ENCODE measurements at regions not wholly inside any gene's neighbourhood (a gene's known extent, or its start where the extent isn't known, plus 50 kb on each side); places are given as distances from the start of the nearest gene placed in this dataset.
A peak's percentile ranks its signal among the peaks of the same experiment; 100 is the strongest.
"Not testable (repeated sequence)": the region's sequence is repeated elsewhere in the genome, so short reads cannot be mapped to it uniquely, and the experiment has no call there.

DNA sequence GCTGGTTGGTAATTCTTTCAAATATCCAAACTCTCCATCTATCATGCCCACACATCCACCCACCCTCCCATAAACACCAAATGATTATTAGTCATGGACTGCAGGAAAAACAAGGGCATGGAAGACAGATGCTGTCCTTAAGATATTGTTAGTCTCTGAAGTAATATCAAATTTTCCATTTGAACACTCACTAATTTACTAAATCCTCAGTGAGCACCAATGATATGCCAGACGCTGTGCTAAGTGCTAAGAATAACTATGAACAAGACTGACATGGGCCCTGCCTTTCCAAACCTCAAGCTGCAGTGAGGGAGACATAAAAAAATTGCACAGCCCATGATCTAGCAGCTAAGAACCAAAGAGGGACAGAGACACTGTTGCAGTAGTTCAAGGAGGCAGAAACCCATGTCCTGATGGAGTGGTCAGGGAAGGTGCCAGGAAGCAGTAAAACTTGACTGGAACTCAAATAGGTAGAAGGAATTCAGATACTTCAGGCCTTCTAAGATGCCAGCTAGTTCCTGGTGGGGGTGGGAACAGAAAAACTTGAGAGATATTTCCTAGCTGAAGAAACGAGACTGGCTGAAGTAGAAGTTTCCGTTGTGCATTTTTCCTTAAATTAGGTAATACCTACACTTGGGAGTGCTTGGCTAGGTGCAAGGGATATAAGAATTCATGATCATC, 182.1 kb downstream of the OSR1 start:
- H3K27me3 ChIP-seq: no peaks in the 10 kb centered on the region
- H3K27ac ChIP-seq: no peak overlapping the region
- DNase-seq: peak in 1 of 2 donors; percentile 29
- no peaks in the 10 kb centered on the region for H3K36me3 ChIP-seq
- H3K9me3 ChIP-seq: peaks cover 0 to 3% (median 0%) of the 10 kb centered on the region in 4 donors
- no peak for TF ChIP-seq POLR2A (IDR thresholded peaks at IDR 0.05)
- TF ChIP-seq, protein P1, sequence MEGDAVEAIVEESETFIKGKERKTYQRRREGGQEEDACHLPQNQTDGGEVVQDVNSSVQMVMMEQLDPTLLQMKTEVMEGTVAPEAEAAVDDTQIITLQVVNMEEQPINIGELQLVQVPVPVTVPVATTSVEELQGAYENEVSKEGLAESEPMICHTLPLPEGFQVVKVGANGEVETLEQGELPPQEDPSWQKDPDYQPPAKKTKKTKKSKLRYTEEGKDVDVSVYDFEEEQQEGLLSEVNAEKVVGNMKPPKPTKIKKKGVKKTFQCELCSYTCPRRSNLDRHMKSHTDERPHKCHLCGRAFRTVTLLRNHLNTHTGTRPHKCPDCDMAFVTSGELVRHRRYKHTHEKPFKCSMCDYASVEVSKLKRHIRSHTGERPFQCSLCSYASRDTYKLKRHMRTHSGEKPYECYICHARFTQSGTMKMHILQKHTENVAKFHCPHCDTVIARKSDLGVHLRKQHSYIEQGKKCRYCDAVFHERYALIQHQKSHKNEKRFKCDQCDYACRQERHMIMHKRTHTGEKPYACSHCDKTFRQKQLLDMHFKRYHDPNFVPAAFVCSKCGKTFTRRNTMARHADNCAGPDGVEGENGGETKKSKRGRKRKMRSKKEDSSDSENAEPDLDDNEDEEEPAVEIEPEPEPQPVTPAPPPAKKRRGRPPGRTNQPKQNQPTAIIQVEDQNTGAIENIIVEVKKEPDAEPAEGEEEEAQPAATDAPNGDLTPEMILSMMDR (IDR thresholded peaks at IDR 0.05): no peak
- TF ChIP-seq EP300 (IDR thresholded peaks at IDR 0.05): no peak
- TF ChIP-seq POLR2AphosphoS5 (IDR thresholded peaks at IDR 0.05): no peak
- 72 to 80% methylated on average over 3 of the region's 3 CpGs for WGBS, 2 donors
- H3K4me1 ChIP-seq: no peaks in the 10 kb centered on the region
- no peak for ATAC-seq (ENCODE audit: low FRiP score in 2 of 2)
- H3K4me3 ChIP-seq: no peak overlapping the region

DNA sequence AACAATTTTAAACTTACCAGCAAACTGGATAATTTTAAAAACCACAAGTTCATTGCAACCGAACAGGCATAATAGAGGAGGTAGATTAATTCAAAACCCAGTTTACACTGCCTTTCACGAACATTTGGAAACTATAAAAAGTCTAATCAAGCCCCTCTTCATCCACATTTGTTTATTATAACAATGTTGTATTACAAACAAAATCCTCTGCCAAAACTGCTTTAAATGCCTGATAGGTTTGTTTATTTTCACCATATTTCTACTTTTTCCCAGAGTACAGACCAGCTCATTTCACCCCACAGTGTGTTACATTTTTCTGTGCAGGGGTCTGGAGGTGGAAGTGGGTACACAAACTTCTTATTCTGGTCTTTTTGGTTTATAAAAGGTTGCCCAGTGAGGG, 184.2 kb downstream of the OSR1 start:
- 60 to 61% methylated on average over 2 of the region's 2 CpGs for WGBS, 2 donors
- DNase-seq: no peak

DNA sequence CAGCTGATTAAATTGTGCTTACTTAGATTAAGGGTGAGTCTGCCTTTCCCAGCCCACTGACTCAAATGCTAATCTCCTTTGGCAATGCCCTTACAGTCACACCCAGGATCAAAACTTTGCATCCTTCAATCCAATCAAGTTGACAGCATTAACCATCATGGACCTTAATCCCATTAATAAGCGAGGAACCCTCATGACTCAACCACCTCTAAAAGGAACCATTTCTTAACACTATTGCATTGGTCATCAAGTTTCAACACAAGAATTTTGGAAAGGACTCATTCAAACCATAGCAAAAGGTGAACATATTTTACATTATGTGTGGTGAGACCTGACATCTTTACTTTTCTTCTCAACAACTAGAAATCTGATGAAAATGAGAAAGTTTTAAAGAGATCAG, 187.0 kb downstream of the OSR1 start:
- DNase-seq (no peak), ATAC-seq (ENCODE audit: low FRiP score in 2 of 2) (no peak)
- TF ChIP-seq EP300 (IDR thresholded peaks at IDR 0.05): no peak
- TF ChIP-seq, protein P1 (IDR thresholded peaks at IDR 0.05): no peak
- TF ChIP-seq POLR2A (IDR thresholded peaks at IDR 0.05): no peak
- TF ChIP-seq POLR2AphosphoS5 (IDR thresholded peaks at IDR 0.05): no peak
- H3K27me3 ChIP-seq: no peaks in the 10 kb centered on the region
- 96 to 100% methylated on average over 1 of the region's 1 CpG for WGBS, 2 donors
- H3K27ac ChIP-seq: no peak overlapping the region
- no peaks in the 10 kb centered on the region for H3K9me3 ChIP-seq
- no peak overlapping the region for H3K4me3 ChIP-seq
- no peaks in the 10 kb centered on the region for H3K4me1 ChIP-seq
- H3K36me3 ChIP-seq: no peaks in the 10 kb centered on the region

More for the DNA sequence above, 184.2 kb downstream of the OSR1 start:
- Histone ChIP-seq H3K36me3 (no peaks in the 10 kb centered on the region), H3K27me3 (no peaks in the 10 kb centered on the region), H3K4me1 (no peaks in the 10 kb centered on the region), H3K4me3 (no peak overlapping the region), H3K9me3 (no peaks in the 10 kb centered on the region), H3K27ac (no peak overlapping the region)
- no peak for TF ChIP-seq EP300 (IDR thresholded peaks at IDR 0.05)
- TF ChIP-seq POLR2AphosphoS5 (IDR thresholded peaks at IDR 0.05): no peak
- TF ChIP-seq POLR2A (IDR thresholded peaks at IDR 0.05): no peak
- no peak for ATAC-seq (ENCODE audit: low FRiP score in 2 of 2)

DNA sequence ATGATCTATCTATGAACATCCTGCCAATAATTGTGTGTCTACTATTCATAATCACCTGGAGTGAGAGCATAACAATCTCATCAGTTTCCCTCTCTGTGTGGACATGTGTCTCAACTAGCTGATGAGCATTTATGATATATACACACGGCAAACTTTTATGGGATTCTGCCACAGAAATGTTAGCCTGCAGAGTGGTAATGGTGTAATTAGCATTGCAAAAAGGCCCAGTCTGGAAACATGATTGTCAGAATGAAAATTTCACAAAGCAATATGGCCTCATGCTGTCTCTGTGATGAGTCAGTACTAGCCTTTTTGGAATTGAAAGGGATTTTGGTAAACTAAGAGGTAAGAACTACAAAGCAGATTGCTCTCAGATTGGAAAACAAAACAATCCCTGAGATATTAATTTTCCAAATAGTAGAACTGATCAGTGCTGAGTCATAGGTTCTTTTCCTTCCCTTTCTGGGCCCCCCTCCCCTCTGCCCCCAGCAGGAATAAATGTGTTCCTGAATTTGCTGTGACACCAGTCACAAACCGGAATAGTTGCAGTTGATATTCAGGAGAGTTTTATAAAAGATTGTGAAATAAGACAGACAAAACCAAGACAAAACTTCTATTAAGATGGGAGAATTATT, 189.2 kb downstream of the OSR1 start:
- DNase-seq (no peak), ATAC-seq (ENCODE audit: low FRiP score in 2 of 2) (no peak)
- 87 to 88% methylated on average over 2 of the region's 2 CpGs for WGBS, 2 donors
- Histone ChIP-seq H3K4me1 (no peaks in the 10 kb centered on the region), H3K36me3 (no peaks in the 10 kb centered on the region), H3K4me3 (no peak overlapping the region), H3K27ac (no peak overlapping the region), H3K9me3 (no peaks in the 10 kb centered on the region), H3K27me3 (no peaks in the 10 kb centered on the region)
- TF ChIP-seq, protein P1 (IDR thresholded peaks at IDR 0.05): no peak
- TF ChIP-seq POLR2A (IDR thresholded peaks at IDR 0.05) (no peak), EP300 (IDR thresholded peaks at IDR 0.05) (no peak), POLR2AphosphoS5 (IDR thresholded peaks at IDR 0.05) (no peak)

DNA sequence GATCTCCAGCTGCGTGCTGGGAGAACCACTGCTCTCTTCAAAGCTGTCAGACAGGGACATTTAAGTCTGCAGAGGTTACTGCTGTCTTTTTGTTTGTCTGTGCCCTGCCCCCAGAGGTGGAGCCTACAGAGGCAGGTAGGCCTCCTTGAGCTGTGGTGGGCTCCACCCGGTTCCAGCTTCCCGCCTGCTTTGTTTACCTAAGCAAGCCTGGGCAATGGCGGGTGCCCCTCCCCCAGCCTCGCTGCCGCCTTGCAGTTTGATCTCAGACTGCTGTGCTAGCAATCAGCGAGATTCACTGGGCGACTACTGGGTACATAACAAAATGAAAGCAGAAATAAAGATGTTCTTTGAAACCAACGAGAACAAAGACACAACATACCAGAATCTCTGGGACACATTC, 194.3 kb downstream of the OSR1 start:
- not testable (repeated sequence) for H3K4me1 ChIP-seq; H3K27me3 ChIP-seq; DNase-seq; ATAC-seq (ENCODE audit: low FRiP score in 2 of 2); H3K27ac ChIP-seq; H3K4me3 ChIP-seq; H3K36me3 ChIP-seq; H3K9me3 ChIP-seq
- 60 to 65% methylated on average over 6 to 9 of the region's 9 CpGs for WGBS, 2 donors

DNA sequence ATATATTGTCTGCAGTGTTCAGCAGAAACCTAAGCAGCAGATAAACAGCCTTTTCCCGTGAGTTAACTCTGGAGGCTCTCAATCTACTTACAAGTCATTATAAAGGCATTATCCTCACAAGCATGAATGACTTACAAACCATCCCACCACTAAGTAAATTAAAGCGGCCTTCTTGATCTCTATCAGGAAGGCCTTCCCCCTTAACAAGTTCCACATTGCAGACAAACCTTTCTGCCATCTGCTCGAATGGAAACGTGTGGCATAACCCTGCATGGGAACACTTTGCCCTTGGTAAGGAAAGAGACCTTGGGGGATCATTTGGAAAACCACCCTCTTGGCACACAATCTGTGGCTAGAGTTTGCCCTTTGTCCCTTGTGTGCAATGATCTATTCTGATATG, 199.5 kb downstream of the OSR1 start:
- 73 to 75% methylated on average over 4 of the region's 4 CpGs for WGBS, 2 donors

More for the DNA sequence above, 199.5 kb downstream of the OSR1 start:
- Histone ChIP-seq H3K27ac (no peak overlapping the region), H3K4me1 (no peaks in the 10 kb centered on the region), H3K9me3 (no peaks in the 10 kb centered on the region), H3K27me3 (no peaks in the 10 kb centered on the region), H3K4me3 (no peak overlapping the region), H3K36me3 (no peaks in the 10 kb centered on the region)
- no peak for DNase-seq
- ATAC-seq (ENCODE audit: low FRiP score in 2 of 2): no peak
- no peak for TF ChIP-seq EP300 (IDR thresholded peaks at IDR 0.05)
- TF ChIP-seq, protein P1 (IDR thresholded peaks at IDR 0.05): no peak

Measured in upper lobe of left lung (tissue), 6 donors.